ENCODE measurements at regions not wholly inside any gene's neighbourhood (a gene's known extent, or its start where the extent isn't known, plus 50 kb on each side); places are given as distances from the start of the nearest gene placed in this dataset.

- POLR2A ChIA-PET: interaction anchor here (1.6 kb wide), 1 partner anchor 13 kb away, joined by 3 read pairs; no protein-coding TSS in a partner anchor
- Mint-ChIP-seq H3K27ac (no peak overlapping the region), H3K27me3 (ENCODE audit: low read depth) (no peaks in the 10 kb centered on the region), H3K4me1 (peaks cover 38% of the 10 kb centered on the region), H3K36me3 (peaks cover 5% of the 10 kb centered on the region; the same call in 1 of the 2 replicates), H3K9me3 (peaks cover 6% of the 10 kb centered on the region; the same call in 1 of the 2 replicates), H3K4me3 (no peak overlapping the region)
- DNase-seq (ENCODE audit: low spot score) (no peak), ATAC-seq (no peak)
- TF ChIP-seq SMAD4 (CRISPR knock-in tag; IDR thresholded peaks at IDR 0.05) (no peak), NFATC4 (CRISPR knock-in tag; IDR thresholded peaks at IDR 0.05) (no peak), ZBTB43 (CRISPR knock-in tag; IDR thresholded peaks at IDR 0.05) (no peak), ZNF425 (CRISPR knock-in tag; conservative IDR thresholded peaks at IDR 0.05) (no peak), JAZF1 (CRISPR knock-in tag; IDR thresholded peaks at IDR 0.05) (no peak), GRHL2 (CRISPR knock-in tag; IDR thresholded peaks at IDR 0.05; ENCODE audit: insufficient replicate concordance, severe bottlenecking) (no peak), CBFB (CRISPR knock-in tag; IDR thresholded peaks at IDR 0.05; ENCODE audit: low read depth) (no peak), GABPB1 (CRISPR knock-in tag; IDR thresholded peaks at IDR 0.05) (no peak), RORB (CRISPR knock-in tag; IDR thresholded peaks at IDR 0.05) (no peak), ZNF232 (CRISPR knock-in tag; IDR thresholded peaks at IDR 0.05) (no peak), HMGXB4 (CRISPR knock-in tag; IDR thresholded peaks at IDR 0.05) (no peak), TP53 (CRISPR knock-in tag; IDR thresholded peaks at IDR 0.05) (no peak), NR1H2 (CRISPR knock-in tag; IDR thresholded peaks at IDR 0.05) (no peak)
- CTCF ChIA-PET: interaction anchor here (0.9 kb wide), 1 partner anchor 13 kb away, joined by 3 read pairs; no protein-coding TSS in a partner anchor
Measured at GRCh38 chr5:82885627-82886389, 191.4 kb downstream of the TMEM167A start.

GRCh38 chr5:82884821-82885471, 192.2 kb downstream of the TMEM167A start:
- no peaks in the 10 kb centered on the region for H3K27me3 Mint-ChIP-seq (ENCODE audit: low read depth)
- ChIA-PET POLR2A (interaction anchor here (1.6 kb wide), 1 partner anchor 12 kb away, joined by 3 read pairs; no protein-coding TSS in a partner anchor), CTCF (interaction anchor here (0.7 to 0.9 kb wide), 2 partner anchors 12 to 573 kb away, joined by 3 read pairs; no protein-coding TSS in a partner anchor)
- peaks cover 12% of the 10 kb centered on the region for H3K36me3 Mint-ChIP-seq
- H3K9me3 Mint-ChIP-seq: peaks cover 13% of the 10 kb centered on the region
- peak; percentile 74 for ATAC-seq
- H3K4me3 Mint-ChIP-seq: no peak overlapping the region
- H3K27ac Mint-ChIP-seq: peak overlapping the region; percentile 73
- TF ChIP-seq JAZF1 (CRISPR knock-in tag; IDR thresholded peaks at IDR 0.05) (no peak), PREB (CRISPR knock-in tag; IDR thresholded peaks at IDR 0.05; ENCODE audit: borderline replicate concordance) (no peak), SMAD4 (CRISPR knock-in tag; IDR thresholded peaks at IDR 0.05) (no peak), ESRRA (CRISPR knock-in tag; IDR thresholded peaks at IDR 0.05; ENCODE audit: borderline replicate concordance) (no peak), NFYB (CRISPR knock-in tag; conservative IDR thresholded peaks at IDR 0.05; ENCODE audit: low read depth) (no peak), NR2C2 (CRISPR knock-in tag; IDR thresholded peaks at IDR 0.05) (no peak), NR3C1 (CRISPR knock-in tag; conservative IDR thresholded peaks at IDR 0.05; ENCODE audit: low read depth) (no peak), ZNF219 (CRISPR knock-in tag; IDR thresholded peaks at IDR 0.05; ENCODE audit: borderline replicate concordance) (no peak), E2F5 (CRISPR knock-in tag; IDR thresholded peaks at IDR 0.05) (no peak)
- H3K4me1 Mint-ChIP-seq: peaks cover 38% of the 10 kb centered on the region
- no peak for DNase-seq (ENCODE audit: low spot score)
